GM18870 (cell line): ENCODE measurements at regions not wholly inside any gene's neighbourhood (a gene's known extent, or its start where the extent isn't known, plus 50 kb on each side); places are given as distances from the start of the nearest gene placed in this dataset.

Source experiments
- ATAC-seq: cut with Tn5 transposase; IDR thresholded peaks from one replicate; pipeline ENCODE4 v1.9.1; 2021; ENCODE audit warnings: moderate library complexity; ENCODE audit not compliant: unreplicated experiment

- ATAC-seq: no peak
These were observed 249.7 kb downstream of the C4orf33 start for GRCh38 chr4:129345609-129346008.

GRCh38 chr4:129346036-129346435, 250.1 kb downstream of the C4orf33 start:
- no peak for ATAC-seq

- no peak for ATAC-seq
These were observed 250.8 kb downstream of the C4orf33 start for GRCh38 chr4:129346734-129347133.

- no peak for ATAC-seq
These were observed 255.1 kb downstream of the C4orf33 start for GRCh38 chr4:129350834-129351721.

DNA sequence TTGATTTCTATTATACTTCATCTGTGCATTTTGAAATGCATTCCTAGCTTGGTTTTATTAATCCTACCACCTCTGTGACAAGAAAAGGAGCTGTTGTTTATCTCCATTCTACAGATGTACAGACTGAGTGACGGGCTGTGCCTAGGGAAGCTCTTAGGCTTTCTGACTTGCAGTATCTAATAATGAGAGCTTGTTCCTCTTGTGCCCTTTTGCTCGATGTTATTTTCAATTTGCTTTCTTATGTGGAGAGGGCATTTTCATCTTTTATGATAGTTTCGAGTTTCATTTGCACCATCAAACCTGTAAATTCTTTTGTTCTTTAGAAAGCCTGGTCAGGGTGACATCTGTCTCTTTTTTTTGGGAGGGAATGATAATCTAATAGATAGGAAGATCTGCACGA, 256.5 kb downstream of the C4orf33 start:
- no peak for ATAC-seq

GRCh38 chr4:129353490-129353889, 257.5 kb downstream of the C4orf33 start:
- ATAC-seq: no peak

DNA sequence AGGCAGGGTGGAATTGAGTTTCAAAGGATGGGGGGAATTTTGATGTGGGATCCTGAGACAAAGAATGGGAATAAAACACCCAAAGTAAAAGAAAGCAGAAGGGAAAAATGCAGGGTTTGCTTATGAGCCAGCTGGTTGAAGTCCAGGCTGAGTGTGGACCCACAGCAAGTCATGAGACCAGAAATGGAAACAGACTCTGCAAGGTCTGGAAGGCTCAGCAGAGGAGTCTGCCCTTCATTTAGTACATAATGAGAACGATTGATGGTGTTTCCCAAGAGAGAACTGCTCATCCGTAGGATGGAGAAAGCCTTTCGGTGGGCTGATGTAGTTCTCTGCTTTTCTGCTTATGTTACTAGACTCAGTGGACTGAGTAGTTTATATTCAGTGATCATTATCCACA, 259.1 kb downstream of the C4orf33 start:
- no peak for ATAC-seq

DNA sequence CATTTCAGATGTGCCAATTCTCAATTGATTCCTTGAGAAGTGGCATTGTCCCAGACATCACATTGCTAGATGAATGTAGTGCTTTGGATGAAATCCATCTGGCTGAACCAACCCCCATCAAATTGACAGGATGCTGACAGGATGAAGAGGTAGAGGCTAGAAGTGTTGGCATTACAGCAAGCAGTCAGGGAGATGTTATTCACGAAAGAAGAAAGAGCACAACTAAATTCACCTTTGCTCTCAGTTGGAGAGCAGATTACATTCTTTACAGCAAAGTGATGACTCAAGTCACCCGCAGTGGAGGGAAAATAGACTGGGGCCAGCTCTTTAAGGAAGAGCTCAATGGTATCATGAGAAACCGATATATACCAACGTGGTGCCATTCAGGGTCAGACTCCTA, 259.6 kb downstream of the C4orf33 start:
- no peak for ATAC-seq

DNA sequence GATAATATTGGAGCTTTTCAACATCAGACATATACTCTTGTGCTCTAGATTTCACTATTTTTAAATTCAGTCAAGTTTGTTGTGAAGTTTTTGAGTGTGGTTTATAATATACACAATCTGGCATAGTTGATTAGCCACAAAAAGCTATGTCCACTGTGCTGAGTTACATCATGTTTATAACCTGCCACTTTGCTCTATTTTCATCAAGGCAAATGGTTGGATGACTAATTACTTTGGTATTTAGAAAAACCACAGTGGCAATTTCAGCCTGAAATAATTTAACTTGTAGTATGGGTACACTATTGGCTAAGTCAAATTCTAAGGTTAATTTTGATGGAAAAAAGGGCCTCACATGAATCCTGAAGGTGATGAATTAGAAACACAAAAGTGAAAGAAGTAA, 262.6 kb downstream of the C4orf33 start:
- no peak for ATAC-seq

DNA sequence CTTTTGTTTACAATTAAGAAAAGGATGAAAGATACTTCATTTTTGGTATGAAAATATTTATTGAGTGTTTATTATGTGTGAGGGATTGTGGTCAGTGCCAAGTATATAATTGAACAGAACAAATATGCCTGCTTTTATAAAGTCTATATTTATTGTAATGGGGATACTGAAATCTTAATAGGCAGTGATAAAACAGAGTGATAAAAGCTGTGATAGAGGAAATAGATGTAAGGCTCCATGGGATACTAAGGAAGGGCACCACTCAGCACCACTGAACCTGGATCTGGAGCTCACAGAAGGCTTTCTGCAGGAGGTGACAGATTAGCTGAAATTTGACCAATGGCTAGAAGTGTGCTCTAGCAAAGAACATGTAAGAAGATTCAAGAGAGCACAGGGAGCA, 263.5 kb downstream of the C4orf33 start:
- no peak for ATAC-seq

GRCh38 chr4:129362691-129363274, 266.8 kb downstream of the C4orf33 start:
- peak; percentile 91 for ATAC-seq

DNA sequence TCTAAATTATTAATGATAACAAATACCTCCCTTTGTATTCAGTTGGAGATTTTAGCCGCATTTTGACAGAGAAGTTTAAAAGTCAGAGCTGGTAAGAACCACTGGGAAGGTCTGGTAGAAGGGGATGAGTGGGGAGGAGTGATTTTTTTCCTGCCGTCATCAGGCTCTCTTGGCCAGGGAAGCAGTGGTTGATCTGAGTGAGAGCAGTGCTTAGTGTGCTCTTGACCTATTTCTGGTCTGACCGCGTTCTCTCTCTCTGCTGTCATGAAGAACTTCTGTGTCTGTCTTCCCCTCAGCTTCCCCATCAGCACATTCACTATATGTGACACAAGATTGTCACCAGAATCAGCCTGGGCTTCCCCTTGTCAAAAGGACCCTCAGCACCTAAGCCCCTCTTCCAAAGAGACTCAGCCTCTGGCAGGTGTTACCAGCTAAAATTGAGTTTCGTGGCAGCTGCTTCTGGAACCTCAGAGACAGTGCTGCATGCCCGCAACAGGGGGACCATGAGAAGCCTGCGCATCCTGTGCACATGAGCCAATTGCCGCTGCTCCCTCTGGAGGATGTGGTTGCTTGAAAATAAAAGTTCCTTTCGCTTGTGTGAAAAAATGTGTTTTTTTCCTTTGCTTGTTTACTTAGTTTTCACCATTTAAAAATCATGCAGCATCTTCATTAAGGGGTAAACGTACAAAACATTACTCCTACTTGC, 268.9 kb downstream of the C4orf33 start:
- ATAC-seq: no peak

- ATAC-seq: no peak
These were observed 273.5 kb downstream of the C4orf33 start for GRCh38 chr4:129369361-129370010.

DNA sequence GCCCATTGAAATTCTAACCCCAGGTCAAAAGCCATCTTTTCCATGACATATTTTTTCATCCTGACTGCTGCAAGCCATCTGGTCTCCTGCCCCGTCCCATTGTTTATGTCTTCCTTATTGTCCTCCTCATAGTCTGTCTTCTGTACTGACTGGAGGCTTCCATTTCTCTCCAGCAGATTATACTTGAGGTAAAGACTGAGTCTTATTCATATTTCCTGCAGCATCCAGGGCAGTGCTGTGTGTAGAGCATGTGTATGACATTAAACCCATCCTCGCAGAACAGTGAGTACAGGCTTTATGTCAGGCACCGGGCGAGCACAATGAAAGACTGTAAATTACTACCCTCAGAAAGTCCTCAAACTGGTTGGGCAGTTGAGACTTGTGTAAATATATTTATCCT, 275.1 kb downstream of the C4orf33 start:
- no peak for ATAC-seq

- no peak for ATAC-seq
These were observed 276.0 kb downstream of the C4orf33 start for GRCh38 chr4:129371926-129372325.

GRCh38 chr4:129377131-129377845, 281.3 kb downstream of the C4orf33 start:
- ATAC-seq: no peak

DNA sequence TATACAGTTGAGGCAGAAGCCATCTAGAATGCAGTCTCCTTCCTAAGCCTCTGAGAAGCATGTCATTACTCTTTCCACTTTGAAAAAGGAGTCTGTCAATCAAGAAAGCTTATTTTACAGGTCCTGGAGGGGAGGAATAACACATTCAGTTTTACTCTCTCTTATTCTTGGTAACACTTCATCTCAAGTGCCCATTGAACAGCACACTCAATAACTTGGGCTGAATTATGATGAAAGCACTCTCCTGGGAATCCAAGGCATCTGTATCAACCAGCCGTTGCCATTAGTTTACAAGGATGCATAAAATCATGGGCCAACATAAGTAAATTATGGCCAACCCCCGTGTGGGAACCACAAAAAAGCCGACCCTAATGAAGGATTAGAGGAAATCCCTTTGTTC, 282.4 kb downstream of the C4orf33 start:
- ATAC-seq: no peak

DNA sequence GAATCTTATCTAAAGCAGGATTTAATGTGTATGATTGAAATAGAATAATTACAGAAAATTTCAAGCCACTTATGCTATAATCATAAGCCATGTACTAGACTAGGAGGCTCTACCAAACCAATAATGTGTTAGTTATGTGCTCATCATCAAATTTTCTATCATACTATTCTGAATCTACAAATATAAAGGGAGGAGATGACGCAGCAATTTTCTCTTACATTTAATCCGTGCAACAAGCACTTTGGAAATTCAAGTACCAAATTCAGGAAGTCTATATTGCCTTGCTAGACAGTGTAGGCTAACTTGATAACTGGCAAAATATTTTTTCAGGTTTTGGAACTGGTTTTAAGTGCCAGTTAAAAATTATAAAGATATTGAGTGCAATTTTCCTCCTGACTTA, 283.5 kb downstream of the C4orf33 start:
- ATAC-seq: no peak

- ATAC-seq: no peak
These were observed 289.0 kb downstream of the C4orf33 start for GRCh38 chr4:129384974-129385373.

DNA sequence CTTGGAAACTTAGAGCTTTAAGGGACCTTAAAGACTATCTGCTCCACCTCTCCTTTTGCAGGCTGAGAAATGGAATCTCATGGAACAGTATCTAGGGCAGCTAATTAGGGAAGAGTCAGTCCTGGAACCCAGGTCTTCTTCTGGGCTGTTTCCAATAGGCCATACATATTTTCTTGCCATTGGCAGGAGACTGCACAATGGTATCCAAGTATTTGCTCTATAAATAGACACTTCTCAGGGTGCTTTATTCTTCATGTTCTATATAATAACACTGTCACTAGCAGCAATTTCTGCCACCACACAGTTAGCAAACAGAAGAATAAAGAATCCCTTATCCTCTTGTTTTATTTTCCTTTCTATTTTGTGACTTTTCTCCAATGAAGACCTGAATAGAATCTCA, 291.7 kb downstream of the C4orf33 start:
- ATAC-seq: no peak

DNA sequence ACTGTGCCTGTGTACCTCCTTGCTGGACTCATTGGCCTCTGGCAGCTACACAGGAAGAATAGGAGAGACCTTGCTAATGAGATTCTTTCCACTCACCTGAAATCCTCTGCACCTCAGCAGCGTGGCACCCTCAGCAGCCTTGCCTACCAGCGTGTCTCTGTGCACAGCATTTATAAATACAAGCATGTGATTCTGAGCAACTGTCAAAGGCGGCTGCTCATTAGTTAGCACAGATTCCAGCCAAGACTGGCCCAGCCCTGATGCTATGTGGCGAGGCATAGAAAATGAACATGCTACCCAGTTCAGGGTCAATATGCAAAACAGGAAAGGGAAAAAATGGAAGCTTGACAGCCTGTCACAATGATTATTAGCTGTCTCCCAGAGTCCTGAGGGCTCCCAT, 298.0 kb downstream of the C4orf33 start:
- ATAC-seq: no peak
